Mesothelial cell of epicardium (in vitro differentiated cells): ENCODE measurements at regions not wholly inside any gene's neighbourhood (a gene's known extent, or its start where the extent isn't known, plus 50 kb on each side); places are given as distances from the start of the nearest gene placed in this dataset.

Experiments used
- DNase-seq, 2 experiments: peaks; one replicate each; pipeline ENCODE4 v3.0.0; 2021; ENCODE audit warnings: low spot score in 2 of 2; ENCODE audit not compliant: unreplicated experiment in 2 of 2
- H3K27ac Mint-ChIP-seq: 2 replicates; pipeline ENCODE4 v1.8.0; 2021; ENCODE audit warnings: mixed read lengths
- H3K27me3 Mint-ChIP-seq: 2 replicates; pipeline ENCODE4 v1.8.0; 2021; ENCODE audit warnings: low read depth, mixed read lengths
- H3K36me3 Mint-ChIP-seq: 2 replicates; pipeline ENCODE4 v1.8.0; 2021; ENCODE audit warnings: mixed read lengths
- H3K4me1 Mint-ChIP-seq: 2 replicates; pipeline ENCODE4 v1.8.0; 2021; ENCODE audit warnings: mixed read lengths
- H3K4me3 Mint-ChIP-seq: 2 replicates; pipeline ENCODE4 v1.8.0; 2021; ENCODE audit warnings: mild to moderate bottlenecking, moderate library complexity, mixed read lengths
- H3K9me3 Mint-ChIP-seq: 2 replicates; pipeline ENCODE4 v1.8.0; 2021; ENCODE audit warnings: mixed read lengths
- CTCF ChIP-seq: fragments of 200-600 bp; sonication (generic); IDR thresholded peaks from one replicate; pipeline ENCODE4 v1.5.0; 2021; ENCODE audit warnings: antibody characterized with exemption; ENCODE audit not compliant: unreplicated experiment

GRCh38 chr1:29549001-29549400 lies 312.7 kb downstream of the PTPRU start:
- Mint-ChIP-seq H3K4me3 (no peak overlapping the region), H3K4me1 (no peaks in the 10 kb centered on the region), H3K27me3 (peaks cover 13% of the 10 kb centered on the region), H3K27ac (no peak overlapping the region), H3K36me3 (no peaks in the 10 kb centered on the region), H3K9me3 (no peaks in the 10 kb centered on the region)
- no peak for DNase-seq
- no peak for TF ChIP-seq CTCF

- peaks cover 13% of the 10 kb centered on the region for H3K27me3 Mint-ChIP-seq
- H3K36me3 Mint-ChIP-seq = no peaks in the 10 kb centered on the region
- no peak overlapping the region for H3K4me3 Mint-ChIP-seq
- H3K27ac Mint-ChIP-seq = no peak overlapping the region
- H3K9me3 Mint-ChIP-seq = no peaks in the 10 kb centered on the region
- no peak for TF ChIP-seq CTCF
- no peaks in the 10 kb centered on the region for H3K4me1 Mint-ChIP-seq
- peak in 1 of 2 experiments; percentile 34 for DNase-seq
Observed at GRCh38 chr1:29548091-29548490, 311.8 kb downstream of the PTPRU start.

- DNase-seq = peak in 1 of 2 experiments; percentile 22
- Mint-ChIP-seq H3K4me1 (no peaks in the 10 kb centered on the region), H3K27me3 (peaks cover 17% of the 10 kb centered on the region), H3K27ac (no peak overlapping the region), H3K4me3 (no peak overlapping the region), H3K9me3 (no peaks in the 10 kb centered on the region), H3K36me3 (no peaks in the 10 kb centered on the region)
- TF ChIP-seq CTCF = no peak
Observed at GRCh38 chr1:29547300-29547699, 311.0 kb downstream of the PTPRU start.

GRCh38 chr1:29546496-29546895 lies 310.2 kb downstream of the PTPRU start:
- peak in 1 of 2 experiments; percentile 17 for DNase-seq

GRCh38 chr1:29544406-29544805 lies 308.1 kb downstream of the PTPRU start:
- peaks cover 16% of the 10 kb centered on the region for H3K27me3 Mint-ChIP-seq
- H3K9me3 Mint-ChIP-seq = no peaks in the 10 kb centered on the region
- no peaks in the 10 kb centered on the region for H3K36me3 Mint-ChIP-seq
- no peak overlapping the region for H3K27ac Mint-ChIP-seq
- no peak for TF ChIP-seq CTCF
- peak in 1 of 2 experiments; percentile 21 for DNase-seq
- H3K4me1 Mint-ChIP-seq = no peaks in the 10 kb centered on the region
- no peak overlapping the region for H3K4me3 Mint-ChIP-seq

More at GRCh38 chr1:29546496-29546895, 310.2 kb downstream of the PTPRU start:
- H3K27ac Mint-ChIP-seq = no peak overlapping the region
- TF ChIP-seq CTCF = no peak
- no peaks in the 10 kb centered on the region for H3K9me3 Mint-ChIP-seq
- H3K27me3 Mint-ChIP-seq = peaks cover 17% of the 10 kb centered on the region
- no peak overlapping the region for H3K4me3 Mint-ChIP-seq
- no peaks in the 10 kb centered on the region for H3K4me1 Mint-ChIP-seq
- no peaks in the 10 kb centered on the region for H3K36me3 Mint-ChIP-seq

GRCh38 chr1:29543586-29543985 lies 307.3 kb downstream of the PTPRU start:
- no peak overlapping the region for H3K4me3 Mint-ChIP-seq
- no peak overlapping the region for H3K27ac Mint-ChIP-seq
- DNase-seq = peak in 1 of 2 experiments; percentile 16
- no peaks in the 10 kb centered on the region for H3K9me3 Mint-ChIP-seq
- H3K27me3 Mint-ChIP-seq = peaks cover 14% of the 10 kb centered on the region
- TF ChIP-seq CTCF = no peak
- H3K4me1 Mint-ChIP-seq = no peaks in the 10 kb centered on the region
- H3K36me3 Mint-ChIP-seq = no peaks in the 10 kb centered on the region
